ENCODE measurements at regions not wholly inside any gene's neighbourhood (a gene's known extent, or its start where the extent isn't known, plus 50 kb on each side); places are given as distances from the start of the nearest gene placed in this dataset.
A peak's percentile ranks its signal among the peaks of the same experiment; 100 is the strongest.

GRCh38 chr19:31706691-31707620, 357.7 kb upstream of the TSHZ3 start:
- Histone ChIP-seq H3K4me1 (no peaks in the 10 kb centered on the region), H3K4me3 (no peak overlapping the region), H3K27me3 (no peaks in the 10 kb centered on the region), H3K36me3 (no peaks in the 10 kb centered on the region), H3K27ac (no peak overlapping the region), H3K9me3 (peaks cover 0 to 8% (median 2%) of the 10 kb centered on the region in 4 donors)
- no peak for DNase-seq
- ATAC-seq (ENCODE audit: low FRiP score in 2 of 2) = no peak
- WGBS, 2 donors = 73 to 76% methylated on average over 18 of the region's 18 CpGs
- no peak for TF ChIP-seq POLR2AphosphoS5 (IDR thresholded peaks at IDR 0.05)
- no peak for TF ChIP-seq POLR2A (IDR thresholded peaks at IDR 0.05)

GRCh38 chr19:31708520-31708919, 359.3 kb upstream of the TSHZ3 start:
- ATAC-seq (ENCODE audit: low FRiP score in 2 of 2) = no peak

GRCh38 chr19:31709476-31709875, 360.2 kb upstream of the TSHZ3 start:
- Histone ChIP-seq H3K4me3 (no peak overlapping the region), H3K9me3 (peaks cover 0 to 19% (median 6%) of the 10 kb centered on the region in 4 donors), H3K36me3 (no peaks in the 10 kb centered on the region), H3K27ac (no peak overlapping the region), H3K4me1 (no peaks in the 10 kb centered on the region), H3K27me3 (no peaks in the 10 kb centered on the region)
- DNase-seq (no peak), ATAC-seq (ENCODE audit: low FRiP score in 2 of 2) (no peak)
- TF ChIP-seq POLR2AphosphoS5 (IDR thresholded peaks at IDR 0.05) = no peak
- TF ChIP-seq CTCF (IDR thresholded peaks at IDR 0.05) = no peak
- no peak for TF ChIP-seq POLR2A (IDR thresholded peaks at IDR 0.05)
- TF ChIP-seq EP300 (IDR thresholded peaks at IDR 0.05) = no peak
- 57 to 91% methylated on average over 2 of the region's 2 CpGs for WGBS, 2 donors

More at GRCh38 chr19:31708520-31708919, 359.3 kb upstream of the TSHZ3 start:
- Histone ChIP-seq H3K4me1 (no peaks in the 10 kb centered on the region), H3K9me3 (peaks cover 0 to 14% (median 6%) of the 10 kb centered on the region in 4 donors), H3K27ac (no peak overlapping the region), H3K4me3 (no peak overlapping the region), H3K27me3 (no peaks in the 10 kb centered on the region), H3K36me3 (no peaks in the 10 kb centered on the region)
- WGBS, 2 donors = 96 to 99% methylated on average over 3 of the region's 3 CpGs
- DNase-seq = no peak
- TF ChIP-seq EP300 (IDR thresholded peaks at IDR 0.05) (no peak), POLR2A (IDR thresholded peaks at IDR 0.05) (no peak), CTCF (IDR thresholded peaks at IDR 0.05) (no peak), POLR2AphosphoS5 (IDR thresholded peaks at IDR 0.05) (no peak)

GRCh38 chr19:31715249-31715945, 366.2 kb upstream of the TSHZ3 start:
- peak in 1 of 2 donors; percentile 47 for DNase-seq
- WGBS, 2 donors = 50 to 58% methylated on average over 17 of the region's 17 CpGs

More at GRCh38 chr19:31715249-31715945, 366.2 kb upstream of the TSHZ3 start:
- TF ChIP-seq EP300 (IDR thresholded peaks at IDR 0.05) (no peak), POLR2AphosphoS5 (IDR thresholded peaks at IDR 0.05) (no peak), CTCF (IDR thresholded peaks at IDR 0.05) (no peak), POLR2A (IDR thresholded peaks at IDR 0.05) (no peak)
- peak in 1 of 2 donors; percentile 46 for ATAC-seq (ENCODE audit: low FRiP score in 2 of 2)
- Histone ChIP-seq H3K27me3 (no peaks in the 10 kb centered on the region), H3K36me3 (no peaks in the 10 kb centered on the region), H3K9me3 (peaks cover 0 to 19% (median 6%) of the 10 kb centered on the region in 4 donors), H3K4me3 (no peak overlapping the region), H3K27ac (no peak overlapping the region), H3K4me1 (no peaks in the 10 kb centered on the region)

Data from upper lobe of left lung (tissue), 6 donors.